ENCODE measurements at regions not wholly inside any gene's neighbourhood (a gene's known extent, or its start where the extent isn't known, plus 50 kb on each side); places are given as distances from the start of the nearest gene placed in this dataset.

DNA sequence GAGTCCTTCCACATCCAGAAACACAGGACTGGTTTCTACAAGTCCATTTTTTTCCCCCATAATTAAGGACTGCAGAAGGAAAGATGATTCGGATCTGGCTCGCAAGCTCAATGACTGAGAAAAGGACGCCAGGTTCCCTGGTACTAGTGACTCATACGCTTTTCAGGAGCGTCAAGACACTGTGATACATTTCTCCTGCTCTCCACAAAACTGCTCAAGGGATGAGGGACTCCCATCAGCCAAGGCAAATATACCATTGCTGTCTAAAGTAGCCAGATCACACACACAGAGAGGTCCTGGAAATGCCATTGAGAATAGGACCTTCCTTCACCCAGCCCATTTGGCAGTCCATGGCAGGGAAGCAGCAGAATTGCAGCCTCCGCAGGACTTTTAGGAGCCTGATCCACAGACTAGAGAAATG lies 253.6 kb upstream of the IRF2BP2 start:
- H3K14ac ChIP-seq (ENCODE audit: low read length), result no peak overlapping the region
- peaks cover 8% of the 10 kb centered on the region for H3K79me1 ChIP-seq (ENCODE audit: low read length)
- no peaks in the 10 kb centered on the region for H3K79me2 ChIP-seq (ENCODE audit: control insufficient read depth, insufficient read depth, low read length, poor library complexity)
- no peak overlapping the region for H3K9ac ChIP-seq (ENCODE audit: low read length)
- no peak overlapping the region for H4K8ac ChIP-seq (ENCODE audit: low read depth, low read length)
- no peak overlapping the region for H4K91ac ChIP-seq (ENCODE audit: low read depth, low read length)
- no CpG with 5 or more reads among the region's 6 CpGs for WGBS (ENCODE audit: extremely low coverage, insufficient coverage, insufficient read length)
- no peak overlapping the region for H3K4me3 ChIP-seq (ENCODE audit: low read depth, low read length)
- no peak overlapping the region for H3K27ac ChIP-seq (ENCODE audit: low read depth, low read length)
- H3K18ac ChIP-seq (ENCODE audit: low read length), result no peak overlapping the region
- no peak overlapping the region for H2BK5ac ChIP-seq (ENCODE audit: low read depth, low read length, poor library complexity)
- no peak overlapping the region for H4K12ac ChIP-seq (ENCODE audit: low read depth, low read length)
- no peaks in the 10 kb centered on the region for H3K27me3 ChIP-seq (ENCODE audit: insufficient read depth, low read length)
- H2BK120ac ChIP-seq (ENCODE audit: insufficient read depth, low read length, poor library complexity), result no peak overlapping the region
- H3K9me3 ChIP-seq (ENCODE audit: insufficient read depth, low read depth, low read length), result peaks cover 5% of the 10 kb centered on the region
- no peak overlapping the region for H2BK12ac ChIP-seq (ENCODE audit: low read length)
- H3K4ac ChIP-seq (ENCODE audit: low read depth, low read length), result no peak overlapping the region
- H3K36me3 ChIP-seq (ENCODE audit: control insufficient read depth in 1 of 2, insufficient read depth in 2 of 2, low read length in 2 of 2), result no peaks in the 10 kb centered on the region
- peaks cover 11 to 24% of the 10 kb centered on the region in 2 experiments for H3K4me1 ChIP-seq (ENCODE audit: control insufficient read depth in 1 of 2, insufficient read depth in 2 of 2, low read length in 2 of 2)
- H3K4me2 ChIP-seq (ENCODE audit: low read length), result no peak overlapping the region
- H2AFZ ChIP-seq (ENCODE audit: insufficient read depth, low read length, poor library complexity), result no peak overlapping the region
- no peak overlapping the region for H3K23ac ChIP-seq (ENCODE audit: low read length)
- no peak for DNase-seq
- H2AK5ac ChIP-seq (ENCODE audit: low read length), result no peak overlapping the region

DNA sequence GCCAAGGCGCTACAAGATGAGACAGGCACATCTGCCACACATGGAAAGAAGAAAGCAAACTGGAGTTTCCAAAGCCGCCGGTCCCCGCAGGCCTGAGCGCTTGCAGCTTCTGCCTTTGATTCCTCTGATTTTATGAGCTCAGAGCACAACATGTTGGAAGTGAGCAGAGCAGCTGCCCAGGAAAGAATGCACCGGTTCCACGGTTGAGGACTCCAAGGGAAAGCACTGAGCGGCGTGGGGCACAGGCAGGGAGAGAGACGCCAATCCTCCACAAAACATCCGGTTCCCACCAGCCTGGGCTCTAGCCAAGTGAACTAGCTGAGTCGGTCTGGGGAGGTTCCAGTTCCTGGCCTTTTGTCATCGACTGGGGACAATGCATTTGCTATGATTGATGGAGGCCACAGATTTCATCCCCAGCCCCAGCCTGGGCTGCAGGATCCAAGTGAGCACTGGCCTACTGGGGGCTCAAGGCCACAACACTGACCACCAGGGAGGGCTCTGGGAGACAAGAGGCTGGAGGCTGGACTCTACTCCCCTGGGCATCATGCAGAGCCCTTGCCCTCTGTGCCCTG lies 253.1 kb upstream of the IRF2BP2 start:
- H3K4ac ChIP-seq (ENCODE audit: low read depth, low read length), result no peak overlapping the region
- H2AK5ac ChIP-seq (ENCODE audit: low read length), result no peak overlapping the region
- H3K9ac ChIP-seq (ENCODE audit: low read length), result no peak overlapping the region
- peaks cover 8% of the 10 kb centered on the region for H3K79me1 ChIP-seq (ENCODE audit: low read length)
- H3K79me2 ChIP-seq (ENCODE audit: control insufficient read depth, insufficient read depth, low read length, poor library complexity), result no peaks in the 10 kb centered on the region
- peaks cover 14 to 26% of the 10 kb centered on the region in 2 experiments for H3K4me1 ChIP-seq (ENCODE audit: control insufficient read depth in 1 of 2, insufficient read depth in 2 of 2, low read length in 2 of 2)
- H4K12ac ChIP-seq (ENCODE audit: low read depth, low read length), result no peak overlapping the region
- H3K14ac ChIP-seq (ENCODE audit: low read length), result no peak overlapping the region
- no peaks in the 10 kb centered on the region for H3K36me3 ChIP-seq (ENCODE audit: control insufficient read depth in 1 of 2, insufficient read depth in 2 of 2, low read length in 2 of 2)
- no peak for DNase-seq
- no peak overlapping the region for H3K4me2 ChIP-seq (ENCODE audit: low read length)
- H3K23ac ChIP-seq (ENCODE audit: low read length), result no peak overlapping the region
- peak overlapping the region; percentile 2 for H2BK12ac ChIP-seq (ENCODE audit: low read length)
- H3K9me3 ChIP-seq (ENCODE audit: insufficient read depth, low read depth, low read length), result peaks cover 5% of the 10 kb centered on the region
- H3K18ac ChIP-seq (ENCODE audit: low read length), result no peak overlapping the region
- H4K91ac ChIP-seq (ENCODE audit: low read depth, low read length), result peak overlapping the region; percentile 42
- no peak overlapping the region for H2BK120ac ChIP-seq (ENCODE audit: insufficient read depth, low read length, poor library complexity)
- H4K8ac ChIP-seq (ENCODE audit: low read depth, low read length), result no peak overlapping the region
- H2AFZ ChIP-seq (ENCODE audit: insufficient read depth, low read length, poor library complexity), result no peak overlapping the region
- no peak overlapping the region for H3K4me3 ChIP-seq (ENCODE audit: low read depth, low read length)
- H3K27ac ChIP-seq (ENCODE audit: low read depth, low read length), result no peak overlapping the region
- WGBS (ENCODE audit: extremely low coverage, insufficient coverage, insufficient read length), result no CpG with 5 or more reads among the region's 13 CpGs
- no peaks in the 10 kb centered on the region for H3K27me3 ChIP-seq (ENCODE audit: insufficient read depth, low read length)
- no peak overlapping the region for H2BK5ac ChIP-seq (ENCODE audit: low read depth, low read length, poor library complexity)

DNA sequence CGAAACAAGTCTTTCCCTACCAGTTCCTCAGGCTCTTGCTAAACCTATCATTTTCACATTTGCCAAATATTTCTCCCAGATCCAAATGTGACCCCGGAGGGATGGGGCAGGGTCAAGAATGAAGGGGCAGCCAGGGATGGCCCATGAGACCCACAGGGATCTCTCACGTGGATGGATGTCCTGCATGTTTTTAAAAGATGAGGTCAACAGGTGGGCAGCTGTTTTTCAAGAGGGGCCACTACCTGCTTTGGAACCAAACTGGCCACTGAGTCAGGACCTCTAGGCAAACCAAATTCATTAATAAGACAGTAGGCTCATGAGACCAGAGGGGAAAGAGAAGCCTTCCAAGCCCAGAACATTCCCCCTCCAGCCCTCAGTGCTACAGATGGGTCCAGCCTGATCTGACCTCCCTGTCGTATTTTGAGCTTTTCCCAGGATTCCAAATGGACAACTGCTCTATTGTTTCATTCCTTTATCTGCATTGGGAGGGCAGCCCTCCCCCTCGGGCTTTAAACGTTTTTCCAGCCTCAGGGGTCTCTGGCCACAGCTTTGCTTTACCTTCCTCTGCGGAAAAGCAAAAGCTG lies 252.5 kb upstream of the IRF2BP2 start:
- no peak overlapping the region for H4K12ac ChIP-seq (ENCODE audit: low read depth, low read length)
- H4K91ac ChIP-seq (ENCODE audit: low read depth, low read length), result peak overlapping the region; percentile 42
- H3K18ac ChIP-seq (ENCODE audit: low read length), result no peak overlapping the region
- H3K79me1 ChIP-seq (ENCODE audit: low read length), result peaks cover 6% of the 10 kb centered on the region
- no peaks in the 10 kb centered on the region for H3K27me3 ChIP-seq (ENCODE audit: insufficient read depth, low read length)
- no peak overlapping the region for H3K4ac ChIP-seq (ENCODE audit: low read depth, low read length)
- H4K8ac ChIP-seq (ENCODE audit: low read depth, low read length), result no peak overlapping the region
- H2BK120ac ChIP-seq (ENCODE audit: insufficient read depth, low read length, poor library complexity), result no peak overlapping the region
- H3K9me3 ChIP-seq (ENCODE audit: insufficient read depth, low read depth, low read length), result peaks cover 5% of the 10 kb centered on the region
- no peak overlapping the region for H2AFZ ChIP-seq (ENCODE audit: insufficient read depth, low read length, poor library complexity)
- H3K79me2 ChIP-seq (ENCODE audit: control insufficient read depth, insufficient read depth, low read length, poor library complexity), result no peaks in the 10 kb centered on the region
- H3K9ac ChIP-seq (ENCODE audit: low read length), result no peak overlapping the region
- H3K4me2 ChIP-seq (ENCODE audit: low read length), result no peak overlapping the region
- H3K4me3 ChIP-seq (ENCODE audit: low read depth, low read length), result no peak overlapping the region
- no peak overlapping the region for H2BK5ac ChIP-seq (ENCODE audit: low read depth, low read length, poor library complexity)
- no peaks in the 10 kb centered on the region for H3K36me3 ChIP-seq (ENCODE audit: control insufficient read depth in 1 of 2, insufficient read depth in 2 of 2, low read length in 2 of 2)
- no peak overlapping the region for H3K14ac ChIP-seq (ENCODE audit: low read length)
- no CpG with 5 or more reads among the region's 7 CpGs for WGBS (ENCODE audit: extremely low coverage, insufficient coverage, insufficient read length)
- H3K4me1 ChIP-seq (ENCODE audit: control insufficient read depth in 1 of 2, insufficient read depth in 2 of 2, low read length in 2 of 2), result peaks cover 12 to 24% of the 10 kb centered on the region in 2 experiments
- DNase-seq, result no peak
- H2AK5ac ChIP-seq (ENCODE audit: low read length), result no peak overlapping the region
- H3K27ac ChIP-seq (ENCODE audit: low read depth, low read length), result no peak overlapping the region
- H3K23ac ChIP-seq (ENCODE audit: low read length), result no peak overlapping the region
- no peak overlapping the region for H2BK12ac ChIP-seq (ENCODE audit: low read length)

DNA sequence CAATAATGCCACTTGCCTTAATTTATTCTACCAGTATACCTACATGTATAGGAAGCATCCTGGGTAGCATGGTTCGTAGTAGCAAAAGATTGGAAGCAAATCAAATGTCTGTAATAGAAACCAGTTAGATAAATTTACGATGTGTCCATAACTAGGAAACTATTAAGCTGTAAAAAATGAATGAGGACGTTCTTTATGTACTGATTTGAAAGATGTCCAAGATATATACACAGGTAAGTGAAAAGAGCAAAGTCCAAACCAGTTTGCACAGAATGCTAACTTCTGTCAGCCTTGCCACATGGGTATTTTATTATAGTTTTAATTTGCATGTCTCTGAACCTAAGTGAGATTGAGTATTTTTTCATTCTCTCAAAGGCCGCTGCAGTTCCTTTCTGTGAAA lies 251.8 kb upstream of the IRF2BP2 start:
- Histone ChIP-seq H2BK5ac (ENCODE audit: low read depth, low read length, poor library complexity) (no peak overlapping the region), H3K4me2 (ENCODE audit: low read length) (no peak overlapping the region), H3K79me2 (ENCODE audit: control insufficient read depth, insufficient read depth, low read length, poor library complexity) (no peaks in the 10 kb centered on the region), H3K36me3 (ENCODE audit: control insufficient read depth in 1 of 2, insufficient read depth in 2 of 2, low read length in 2 of 2) (no peaks in the 10 kb centered on the region), H3K4ac (ENCODE audit: low read depth, low read length) (no peak overlapping the region), H3K4me1 (ENCODE audit: control insufficient read depth in 1 of 2, insufficient read depth in 2 of 2, low read length in 2 of 2) (peaks cover 11 to 19% of the 10 kb centered on the region in 2 experiments), H2AFZ (ENCODE audit: insufficient read depth, low read length, poor library complexity) (no peak overlapping the region), H2BK12ac (ENCODE audit: low read length) (no peak overlapping the region), H3K27me3 (ENCODE audit: insufficient read depth, low read length) (no peaks in the 10 kb centered on the region), H4K8ac (ENCODE audit: low read depth, low read length) (no peak overlapping the region), H3K9me3 (ENCODE audit: insufficient read depth, low read depth, low read length) (peaks cover 5% of the 10 kb centered on the region), H3K4me3 (ENCODE audit: low read depth, low read length) (no peak overlapping the region), H2AK5ac (ENCODE audit: low read length) (no peak overlapping the region), H4K91ac (ENCODE audit: low read depth, low read length) (no peak overlapping the region), H3K27ac (ENCODE audit: low read depth, low read length) (no peak overlapping the region), H4K12ac (ENCODE audit: low read depth, low read length) (no peak overlapping the region), H3K14ac (ENCODE audit: low read length) (no peak overlapping the region), H3K9ac (ENCODE audit: low read length) (no peak overlapping the region), H3K79me1 (ENCODE audit: low read length) (peaks cover 5% of the 10 kb centered on the region), H3K18ac (ENCODE audit: low read length) (no peak overlapping the region), H2BK120ac (ENCODE audit: insufficient read depth, low read length, poor library complexity) (no peak overlapping the region), H3K23ac (ENCODE audit: low read length) (no peak overlapping the region)
- DNase-seq, result no peak
- WGBS (ENCODE audit: extremely low coverage, insufficient coverage, insufficient read length), result no CpG with 5 or more reads among the region's 4 CpGs
